HG02571 (cell line): ENCODE measurements at regions not wholly inside any gene's neighbourhood (a gene's known extent, or its start where the extent isn't known, plus 50 kb on each side); places are given as distances from the start of the nearest gene placed in this dataset.

Source experiments
- ATAC-seq: cut with Tn5 transposase; IDR thresholded peaks from one replicate; pipeline ENCODE4 v1.9.1; 2021; ENCODE audit warnings: mild to moderate bottlenecking, moderate library complexity; ENCODE audit not compliant: unreplicated experiment

GRCh38 chr2:200013906-200014305, 58.5 kb downstream of the MAIP1 start:
- no peak for ATAC-seq

- peak; percentile 61 for ATAC-seq
These were observed 66.2 kb downstream of the MAIP1 start for GRCh38 chr2:200021449-200022114.

- no peak for ATAC-seq
These were observed 67.1 kb downstream of the MAIP1 start for GRCh38 chr2:200022511-200022910.

- no peak for ATAC-seq
These were observed 68.2 kb downstream of the MAIP1 start for GRCh38 chr2:200023570-200023969.

- ATAC-seq, result no peak
These were observed 70.3 kb downstream of the MAIP1 start for GRCh38 chr2:200025717-200026116.

GRCh38 chr2:200026332-200027230, 71.2 kb downstream of the MAIP1 start:
- ATAC-seq, result no peak

- no peak for ATAC-seq
These were observed 73.6 kb downstream of the MAIP1 start for GRCh38 chr2:200028998-200029397.

- no peak for ATAC-seq
These were observed 77.5 kb downstream of the MAIP1 start for GRCh38 chr2:200032895-200033294.

- ATAC-seq, result no peak
These were observed 78.5 kb downstream of the MAIP1 start for GRCh38 chr2:200033929-200034328.

- no peak for ATAC-seq
These were observed 79.4 kb downstream of the MAIP1 start for GRCh38 chr2:200034816-200035215.

- ATAC-seq, result no peak
These were observed 84.6 kb downstream of the MAIP1 start for GRCh38 chr2:200039724-200040650.

- no peak for ATAC-seq
These were observed 85.4 kb downstream of the MAIP1 start for GRCh38 chr2:200040831-200041230.

- ATAC-seq, result no peak
These were observed 86.3 kb downstream of the MAIP1 start for GRCh38 chr2:200041639-200042038.

GRCh38 chr2:200042102-200042735, 86.8 kb downstream of the MAIP1 start:
- no peak for ATAC-seq

- no peak for ATAC-seq
These were observed 87.6 kb downstream of the MAIP1 start for GRCh38 chr2:200042944-200043343.

- no peak for ATAC-seq
These were observed 89.1 kb downstream of the MAIP1 start for GRCh38 chr2:200044453-200044852.

- no peak for ATAC-seq
These were observed 93.0 kb downstream of the MAIP1 start for GRCh38 chr2:200048421-200048820.

GRCh38 chr2:200049086-200049485, 93.7 kb downstream of the MAIP1 start:
- no peak for ATAC-seq

- no peak for ATAC-seq
These were observed 95.7 kb downstream of the MAIP1 start for GRCh38 chr2:200050921-200051610.

- ATAC-seq, result no peak
These were observed 96.2 kb downstream of the MAIP1 start for GRCh38 chr2:200051611-200051945.
